Erythroblast (primary cell): ENCODE measurements at regions not wholly inside any gene's neighbourhood (a gene's known extent, or its start where the extent isn't known, plus 50 kb on each side); places are given as distances from the start of the nearest gene placed in this dataset.
A peak's percentile ranks its signal among the peaks of the same experiment; 100 is the strongest.
"Not testable (repeated sequence)": the region's sequence is repeated elsewhere in the genome, so short reads cannot be mapped to it uniquely, and the experiment has no call there.

Source experiments
- DNase-seq, 2 experiments: peaks; one replicate each; lab custom pipeline; 2025; lab: John Stamatoyannopoulos, UW
- GATA1 ChIP-seq: IDR thresholded peaks from 2 replicates; pipeline ENCODE4 v1.6.1; 2011; ENCODE audit warnings: low read depth, mild to moderate bottlenecking, control low read depth, low read length, moderate library complexity
- POLR2A ChIP-seq: IDR thresholded peaks from 2 replicates; pipeline ENCODE4 v1.6.1; 2011; ENCODE audit warnings: mild to moderate bottlenecking, low read length

- no peak for DNase-seq
- no peak for TF ChIP-seq GATA1
- no peak for TF ChIP-seq POLR2A
These were observed 301.4 kb upstream of the CDYL start for GRCh38 chr6:4474810-4475209.

GRCh38 chr6:4472969-4473642, 303.1 kb upstream of the CDYL start:
- TF ChIP-seq POLR2A (no peak), GATA1 (no peak)
- no peak for DNase-seq

DNA sequence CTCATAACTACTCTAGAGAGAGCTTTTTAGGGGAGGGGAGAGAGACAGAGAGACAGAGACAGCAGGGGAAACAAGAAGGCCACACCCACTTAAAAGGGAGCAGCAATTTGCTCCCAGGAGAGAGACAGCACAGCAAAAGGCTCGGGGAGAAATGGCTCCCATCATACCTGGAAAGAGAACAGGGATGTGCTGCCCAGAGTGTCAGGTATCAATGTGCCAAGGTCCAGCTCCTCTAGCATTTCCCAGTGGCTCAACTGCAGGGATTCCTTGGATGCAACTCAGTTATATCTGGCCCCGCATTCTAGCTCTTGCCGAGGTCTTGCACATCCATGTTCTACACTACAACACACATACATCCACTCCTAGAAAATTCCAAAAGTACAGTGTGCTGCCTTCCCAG, 304.0 kb upstream of the CDYL start:
- no peak for DNase-seq
- no peak for TF ChIP-seq GATA1
- no peak for TF ChIP-seq POLR2A

GRCh38 chr6:4471515-4471914, 304.7 kb upstream of the CDYL start:
- not testable (repeated sequence) for DNase-seq

DNA sequence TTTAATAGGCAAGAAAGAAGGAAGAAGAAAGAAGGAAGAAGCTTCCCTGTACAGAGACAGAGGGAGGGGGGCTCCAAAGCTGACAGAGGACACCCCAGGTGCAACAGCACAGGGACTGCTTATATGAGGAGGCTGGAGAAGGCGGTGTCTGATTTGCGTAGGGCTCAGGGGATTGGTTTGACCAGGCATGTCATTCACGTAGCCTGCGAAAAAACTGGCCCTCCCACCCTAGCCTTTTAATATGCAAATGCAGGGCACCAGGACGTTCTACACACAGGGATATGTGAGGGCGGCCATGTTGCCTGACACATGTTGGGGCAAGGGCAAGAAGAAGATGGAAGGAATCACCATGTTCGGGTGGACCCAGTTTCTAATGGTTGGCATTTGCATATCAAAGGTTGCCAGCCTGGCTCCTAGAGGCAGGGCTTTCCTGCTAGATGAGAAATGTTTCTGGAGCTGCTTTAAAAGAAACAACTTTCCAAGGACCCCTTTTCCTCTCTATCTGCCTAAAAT, 305.4 kb upstream of the CDYL start:
- no peak for DNase-seq
- TF ChIP-seq GATA1 (no peak), POLR2A (no peak)

GRCh38 chr6:4466769-4467480, 309.3 kb upstream of the CDYL start:
- DNase-seq = peak; percentile 30 to 38
- no peak for TF ChIP-seq POLR2A
- no peak for TF ChIP-seq GATA1

GRCh38 chr6:4466261-4466660, 309.9 kb upstream of the CDYL start:
- TF ChIP-seq GATA1 (no peak), POLR2A (no peak)
- DNase-seq = no peak

DNA sequence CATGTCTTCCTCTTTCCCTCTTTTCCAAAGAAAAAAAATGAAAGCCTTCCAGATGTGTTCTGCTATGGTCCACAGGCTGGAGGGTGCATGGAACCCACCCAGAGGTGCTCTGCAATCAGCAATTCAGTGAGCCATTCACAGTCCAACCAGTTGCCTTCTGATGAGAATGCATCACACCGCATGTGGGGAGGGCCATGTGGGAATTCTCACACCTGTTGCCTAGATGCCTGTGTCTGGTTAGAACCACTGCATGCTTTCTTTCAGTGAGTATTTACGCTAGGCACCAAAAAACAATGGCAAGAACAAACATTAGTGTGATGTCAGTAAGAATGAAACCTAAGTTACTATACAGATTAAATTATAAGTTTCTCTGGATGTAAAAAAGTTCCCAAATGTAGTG, 311.6 kb upstream of the CDYL start:
- no peak for DNase-seq
- TF ChIP-seq GATA1 (no peak), POLR2A (no peak)

DNA sequence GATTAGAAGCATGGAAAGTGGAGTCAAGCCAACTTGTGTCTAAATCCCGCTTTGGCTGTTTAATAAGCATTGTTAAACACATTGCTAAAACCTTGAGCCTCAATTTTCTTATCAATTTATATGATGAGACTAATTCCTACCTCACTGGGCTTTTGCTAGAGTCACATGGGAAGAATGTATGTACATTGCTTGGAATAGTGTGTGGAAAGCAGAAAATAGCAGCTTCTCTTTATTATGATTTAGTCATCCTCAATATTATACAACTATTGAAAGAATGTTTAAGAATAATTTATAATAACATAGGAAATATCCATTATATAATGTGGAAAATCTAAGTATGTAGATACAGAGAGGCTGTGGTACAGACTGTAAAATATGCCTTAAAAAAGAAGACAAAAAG, 313.0 kb upstream of the CDYL start:
- no peak for DNase-seq
- TF ChIP-seq GATA1 (no peak), POLR2A (no peak)

DNA sequence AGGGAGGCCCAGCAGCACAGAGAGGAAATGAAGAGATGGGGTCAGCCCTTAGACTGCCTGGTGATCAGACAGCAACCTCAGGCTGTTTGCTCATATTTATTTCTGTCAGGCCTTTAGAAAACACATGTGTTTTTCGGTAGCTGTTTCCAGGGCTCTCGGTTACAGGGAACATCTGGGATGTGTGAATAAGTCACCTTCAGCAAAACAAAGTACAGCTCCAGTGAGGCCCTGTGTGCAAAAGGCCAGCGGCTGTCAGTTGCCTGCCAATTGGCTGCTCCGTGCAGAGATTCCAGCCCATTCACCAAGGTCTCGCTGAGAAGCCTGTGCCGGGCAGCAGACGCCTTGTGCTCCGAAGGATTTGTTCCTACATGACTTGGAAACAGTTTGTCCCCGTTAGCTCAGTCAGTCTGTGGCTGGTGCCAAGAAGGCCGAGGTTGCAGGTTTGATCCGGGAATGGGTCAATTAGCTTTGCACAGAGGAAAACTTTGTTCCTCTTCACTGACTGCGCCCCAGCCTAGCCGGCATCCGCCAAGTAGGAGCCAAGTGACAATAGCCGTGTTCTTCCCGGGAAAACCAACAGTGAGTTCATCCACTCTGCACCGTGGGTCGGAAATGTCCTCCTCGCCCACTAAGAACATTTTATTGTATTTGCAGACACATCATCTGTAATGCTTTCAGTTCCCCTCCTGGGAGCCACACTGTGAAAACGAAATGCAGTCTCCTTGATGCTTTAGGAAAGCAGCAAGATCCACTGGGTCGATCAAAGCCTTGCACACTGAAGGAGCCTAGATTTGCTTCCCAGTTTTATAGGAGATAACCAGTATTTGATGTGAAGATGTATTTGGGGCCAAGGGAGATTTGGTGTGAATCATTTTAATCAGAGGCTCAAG, 315.4 kb upstream of the CDYL start:
- no peak for DNase-seq

DNA sequence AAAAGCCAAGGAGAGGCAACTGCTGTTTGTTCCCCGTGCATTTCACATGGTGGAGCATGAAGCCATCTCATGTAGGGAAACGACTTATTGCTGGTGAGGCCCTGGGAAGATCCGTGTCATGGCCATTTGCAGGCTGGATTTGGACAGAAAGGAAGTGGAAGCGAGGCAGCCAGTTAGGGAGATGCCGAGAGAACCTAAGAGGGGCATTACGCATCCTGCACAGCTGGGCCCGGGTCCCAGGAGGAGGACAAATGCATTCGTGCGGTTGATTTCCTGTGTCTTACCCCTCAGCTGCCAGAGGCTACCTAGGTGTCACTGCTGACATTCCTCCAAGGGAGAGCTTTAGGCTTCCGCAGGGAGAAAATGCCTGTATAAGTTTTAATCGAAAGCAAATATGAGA, 316.2 kb upstream of the CDYL start:
- no peak for TF ChIP-seq GATA1
- no peak for TF ChIP-seq POLR2A
- no peak for DNase-seq

More for the DNA sequence above, 315.4 kb upstream of the CDYL start:
- no peak for TF ChIP-seq GATA1
- TF ChIP-seq POLR2A = no peak

DNA sequence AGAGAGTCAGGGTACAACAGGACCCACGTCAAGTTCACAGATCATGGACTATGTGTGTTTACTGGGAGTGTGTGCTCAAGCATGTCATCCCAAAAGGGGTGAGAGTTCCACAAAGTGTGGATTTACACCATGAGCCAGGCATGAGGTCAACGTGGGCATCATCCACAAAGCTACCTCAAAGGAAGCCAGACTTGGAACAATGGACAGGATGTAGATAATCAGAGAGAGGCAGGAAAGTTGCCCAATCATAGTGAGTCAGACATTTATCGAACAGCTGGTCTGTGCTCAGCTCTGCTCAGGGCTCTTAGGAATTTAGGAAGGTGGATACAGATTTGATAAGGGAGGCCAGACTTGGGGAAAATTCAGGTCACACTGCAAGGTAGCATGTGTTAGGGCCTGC, 317.2 kb upstream of the CDYL start:
- TF ChIP-seq POLR2A = no peak
- TF ChIP-seq GATA1 = no peak
- DNase-seq = no peak

DNA sequence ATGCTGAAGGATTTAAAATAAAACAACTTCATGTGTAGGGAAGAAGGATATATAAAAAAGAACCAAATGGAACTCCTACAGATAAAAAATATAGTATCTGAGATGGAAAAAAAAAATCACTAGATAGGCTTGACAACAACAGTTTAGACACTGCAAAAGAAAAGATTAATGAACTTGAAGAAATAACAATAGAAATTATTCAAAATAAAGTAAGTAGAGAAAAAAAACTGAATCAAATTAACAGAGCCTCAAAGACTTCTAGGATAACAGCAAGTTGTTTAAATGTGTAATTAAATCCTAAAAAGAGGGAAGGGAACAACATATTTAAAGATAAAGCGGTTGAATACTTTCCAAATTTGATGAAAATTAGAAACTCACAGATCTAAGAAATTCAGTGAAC, 316.3 kb upstream of the ECI2 start:
- no peak for DNase-seq
- TF ChIP-seq GATA1 (no peak), POLR2A (no peak)

DNA sequence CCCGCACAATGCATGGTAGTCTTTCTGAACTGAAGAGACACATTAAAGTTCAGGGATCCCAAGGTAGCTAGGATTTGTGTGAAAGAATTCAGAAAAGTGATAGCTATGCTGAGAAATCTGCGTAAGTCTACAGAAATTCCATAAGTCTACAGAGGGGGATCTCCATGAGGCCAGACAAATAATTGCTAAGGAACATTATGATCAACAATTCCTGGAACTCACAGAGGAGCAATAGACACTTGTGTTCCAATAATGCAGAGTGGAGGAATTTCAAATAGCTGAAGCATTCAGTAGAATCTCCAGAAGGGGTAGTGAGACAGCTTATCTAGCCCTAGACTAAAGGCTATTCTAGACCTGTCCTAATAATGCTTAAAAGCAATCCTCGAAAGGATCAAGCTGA, 315.7 kb upstream of the ECI2 start:
- TF ChIP-seq GATA1 (no peak), POLR2A (no peak)
- no peak for DNase-seq

DNA sequence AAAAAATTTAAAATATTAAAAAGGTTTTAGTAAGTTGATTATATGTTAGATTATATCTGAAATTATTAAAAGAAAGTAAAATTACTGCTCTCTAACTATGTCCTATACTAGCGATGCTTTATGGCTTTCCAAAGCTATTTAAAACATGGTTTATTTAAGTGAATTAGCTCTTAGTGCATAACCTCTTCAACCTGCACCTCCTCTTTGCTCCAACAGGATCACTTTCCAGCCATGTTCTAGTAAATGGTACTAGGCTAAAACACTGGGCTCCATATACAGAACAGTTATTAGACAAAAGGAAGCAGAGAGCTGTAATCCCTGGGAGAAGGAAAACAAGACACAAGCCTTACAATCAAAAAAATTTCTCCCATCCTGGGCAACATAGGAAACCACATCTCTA, 314.9 kb upstream of the ECI2 start:
- no peak for TF ChIP-seq POLR2A
- TF ChIP-seq GATA1 = no peak
- no peak for DNase-seq
